Neural cell (in vitro differentiated cells): ENCODE measurements at regions not wholly inside any gene's neighbourhood (a gene's known extent, or its start where the extent isn't known, plus 50 kb on each side); places are given as distances from the start of the nearest gene placed in this dataset.

ENCODE experiments used
- H2AFZ ChIP-seq: fragments of 200-600, 300-800 bp; sonication (generic), shearing (Covaris generic); 2 replicates; pipeline ENCODE4 v1.6.0; 2014; ENCODE audit warnings: low read depth, mild to moderate bottlenecking, antibody characterized with exemption, low read length, moderate library complexity
- H3F3A ChIP-seq: fragments of 200-600 bp; shearing (Covaris generic); 2 replicates; pipeline ENCODE4 v1.6.1; 2016; ENCODE audit warnings: mild to moderate bottlenecking, moderate library complexity, mixed read lengths, antibody characterized with exemption, low read length; ENCODE audit not compliant: insufficient read depth, poor library complexity, severe bottlenecking
- H3K27ac ChIP-seq: fragments of 200-600, 300-800 bp; sonication (generic), shearing (Covaris generic); 2 replicates; pipeline ENCODE4 v1.5.1; 2014; ENCODE audit warnings: mild to moderate bottlenecking, low read length, moderate library complexity
- H3K27me3 ChIP-seq: fragments of 300-800, 200-600 bp; sonication (generic), shearing (Covaris generic); 2 replicates; pipeline ENCODE4 v1.6.0; 2014; ENCODE audit warnings: mild to moderate bottlenecking, low read depth, low read length, moderate library complexity; ENCODE audit not compliant: insufficient read depth
- H3K36me3 ChIP-seq: fragments of 300-800, 200-600 bp; sonication (generic), shearing (Covaris generic); 2 replicates; pipeline ENCODE4 v1.5.1; 2014; ENCODE audit warnings: mild to moderate bottlenecking, antibody characterized with exemption, low read length, moderate library complexity; ENCODE audit not compliant: insufficient read depth
- H3K4me2 ChIP-seq: fragments of 300-800, 200-600 bp; sonication (generic), shearing (Covaris generic); 2 replicates; pipeline ENCODE4 v1.6.0; 2014; ENCODE audit warnings: mild to moderate bottlenecking, low read length
- H3K4me3 ChIP-seq: fragments of 300-800, 200-600 bp; sonication (generic), shearing (Covaris generic); 2 replicates; pipeline ENCODE4 v1.5.1; 2014; ENCODE audit warnings: mild to moderate bottlenecking, low read length, moderate library complexity
- H3K79me2 ChIP-seq: fragments of 200-600 bp; shearing (Covaris generic); replicated peaks from 2 replicates; pipeline ENCODE4 v1.6.0; 2014; ENCODE audit warnings: mild to moderate bottlenecking, low read length, moderate library complexity; ENCODE audit not compliant: insufficient read depth
- H3K9ac ChIP-seq: fragments of 300-800, 200-600 bp; sonication (generic), shearing (Covaris generic); 2 replicates; pipeline ENCODE4 v1.6.1; 2016; ENCODE audit warnings: mild to moderate bottlenecking, low read length, mixed read lengths
- H3K9me2 ChIP-seq: fragments of 200-600 bp; shearing (Covaris generic); 2 replicates; pipeline ENCODE4 v1.6.1; 2016; ENCODE audit warnings: mild to moderate bottlenecking, low read length, mixed read lengths; ENCODE audit not compliant: insufficient read depth
- H3K9me3 ChIP-seq: fragments of 200-600, 300-800 bp; sonication (generic), shearing (Covaris generic); 2 replicates; pipeline ENCODE4 v1.6.1; 2016; ENCODE audit warnings: mild to moderate bottlenecking, mixed run types, low read length, moderate library complexity, mixed read lengths
- H4K20me1 ChIP-seq: fragments of 200-600 bp; shearing (Covaris generic); 2 replicates; pipeline ENCODE4 v1.6.1; 2016; ENCODE audit warnings: mild to moderate bottlenecking, mixed run types; ENCODE audit not compliant: insufficient read depth
- CTCF ChIP-seq: fragments of 450-650 bp; IDR thresholded peaks from 2 replicates; pipeline ENCODE4 v1.5.1; 2014; ENCODE audit warnings: antibody characterized with exemption, mild to moderate bottlenecking, moderate library complexity; ENCODE audit not compliant: poor library complexity, severe bottlenecking
- EP300 ChIP-seq: fragments of 450-650 bp; conservative IDR thresholded peaks from 2 replicates; pipeline ENCODE4 v1.6.1; 2014; ENCODE audit warnings: antibody characterized with exemption, mild to moderate bottlenecking, moderate library complexity; ENCODE audit not compliant: poor library complexity, severe bottlenecking
- EZH2 ChIP-seq: fragments of 200-600, 300-800 bp; shearing (Covaris generic), sonication (generic); IDR thresholded peaks from 2 replicates; pipeline ENCODE4 v1.6.1; 2014; ENCODE audit warnings: antibody characterized with exemption, low read length, borderline replicate concordance, mild to moderate bottlenecking; ENCODE audit not compliant: insufficient read depth, poor library complexity, severe bottlenecking
- MXI1 ChIP-seq: fragments of 450-650 bp; conservative IDR thresholded peaks from 2 replicates; pipeline ENCODE4 v1.6.1; 2014; ENCODE audit warnings: antibody characterized with exemption, mild to moderate bottlenecking; ENCODE audit not compliant: poor library complexity, severe bottlenecking
- POLR2AphosphoS5 ChIP-seq: IDR thresholded peaks from 2 replicates; pipeline ENCODE4 v1.6.1; 2012
- RAD21 ChIP-seq: fragments of 450-650 bp; conservative IDR thresholded peaks from 2 replicates; pipeline ENCODE4 v1.6.1; 2014; ENCODE audit warnings: antibody characterized with exemption, mild to moderate bottlenecking, moderate library complexity
- REST ChIP-seq: IDR thresholded peaks from 2 replicates; pipeline ENCODE4 v1.6.1; 2012; ENCODE audit warnings: borderline replicate concordance
- SMC3 ChIP-seq: fragments of 450-650 bp; conservative IDR thresholded peaks from 2 replicates; pipeline ENCODE4 v1.6.1; 2014; ENCODE audit warnings: antibody characterized with exemption, mild to moderate bottlenecking, moderate library complexity; ENCODE audit not compliant: poor library complexity
- TAF1 ChIP-seq: IDR thresholded peaks from 2 replicates; pipeline ENCODE4 v1.6.1; 2012; ENCODE audit warnings: low read depth

GRCh38 chr11:97764193-97764592 lies 1256.6 kb upstream of the CNTN5 start:
- Histone ChIP-seq H3K36me3 (no peaks in the 10 kb centered on the region), H3K9me2 (no peaks in the 10 kb centered on the region), H3K4me3 (peak overlapping the region; percentile 0), H3K27me3 (no peaks in the 10 kb centered on the region), H4K20me1 (no peaks in the 10 kb centered on the region), H2AFZ (no peak overlapping the region), H3K9me3 (no peaks in the 10 kb centered on the region), H3K27ac (peak overlapping the region; percentile 34), H3K9ac (no peak overlapping the region), H3F3A (no peaks in the 10 kb centered on the region), H3K79me2 (no peaks in the 10 kb centered on the region), H3K4me2 (no peak overlapping the region)
- TF ChIP-seq EP300 (no peak), REST (no peak), POLR2AphosphoS5 (no peak), EZH2 (no peak), CTCF (no peak), RAD21 (no peak), SMC3 (no peak), MXI1 (no peak), TAF1 (no peak)

GRCh38 chr11:97764605-97765004 lies 1256.1 kb upstream of the CNTN5 start:
- no peaks in the 10 kb centered on the region for H4K20me1 ChIP-seq
- peak overlapping the region; percentile 34 for H3K27ac ChIP-seq
- no peaks in the 10 kb centered on the region for H3K9me3 ChIP-seq
- TF ChIP-seq REST = no peak
- no peak for TF ChIP-seq MXI1
- TF ChIP-seq EP300 = peak; percentile 73
- peak; percentile 46 for TF ChIP-seq POLR2AphosphoS5
- TF ChIP-seq RAD21 = no peak
- H3F3A ChIP-seq = no peaks in the 10 kb centered on the region
- no peaks in the 10 kb centered on the region for H3K27me3 ChIP-seq
- H3K4me3 ChIP-seq = peak overlapping the region; percentile 0
- H3K9ac ChIP-seq = no peak overlapping the region
- peak overlapping the region; percentile 8 for H3K4me2 ChIP-seq
- no peak overlapping the region for H2AFZ ChIP-seq
- H3K79me2 ChIP-seq = no peaks in the 10 kb centered on the region
- H3K9me2 ChIP-seq = no peaks in the 10 kb centered on the region
- H3K36me3 ChIP-seq = no peaks in the 10 kb centered on the region
